ENCODE measurements at regions not wholly inside any gene's neighbourhood (a gene's known extent, or its start where the extent isn't known, plus 50 kb on each side); places are given as distances from the start of the nearest gene placed in this dataset.

DNA sequence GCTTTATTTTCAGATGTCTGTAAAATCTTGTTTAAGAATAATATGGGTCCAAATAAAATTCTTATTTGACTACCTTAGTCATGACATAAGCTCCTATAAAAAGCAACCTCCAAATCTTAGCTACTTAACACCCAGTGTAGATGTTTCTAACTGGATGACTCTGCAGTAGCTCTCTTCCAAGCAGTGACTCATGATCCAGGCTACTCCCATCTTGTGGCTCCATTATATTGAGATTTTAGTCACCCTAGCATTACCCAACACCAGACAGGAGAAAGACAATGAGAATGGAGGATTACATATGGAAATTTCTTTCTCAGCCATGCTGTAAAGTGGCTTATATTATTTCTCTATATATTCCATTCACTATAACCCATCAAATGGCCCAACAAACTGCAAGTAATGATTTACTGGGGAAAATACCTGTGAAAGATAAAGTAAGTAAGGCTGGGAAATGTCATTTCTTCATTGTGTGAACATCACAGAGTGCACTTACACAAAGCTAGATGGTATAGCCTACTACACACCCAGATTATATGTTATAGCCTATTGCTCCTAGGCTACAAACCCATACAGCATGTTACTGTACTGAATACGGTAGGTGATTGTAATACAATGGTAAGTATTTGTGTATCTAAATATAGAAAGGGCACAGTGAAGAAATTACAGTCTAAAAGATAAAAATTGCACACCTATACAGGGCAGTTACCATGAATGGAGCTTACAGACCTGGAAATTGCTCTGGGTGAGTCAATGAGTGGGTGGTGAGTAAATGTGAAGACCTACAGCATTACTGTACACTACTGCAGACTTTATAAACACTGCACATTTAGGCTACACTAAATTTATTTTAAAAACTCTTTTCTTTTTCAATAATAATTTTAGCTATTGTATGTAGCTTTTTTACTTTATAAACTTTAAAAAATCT is 163.2 kb downstream of the DYRK2 start:
- H3K27me3 Mint-ChIP-seq (ENCODE audit: low read depth, poor library complexity), result no peaks in the 10 kb centered on the region
- no peak overlapping the region for H3K4me3 Mint-ChIP-seq
- DNase-seq, result no peak

DNA sequence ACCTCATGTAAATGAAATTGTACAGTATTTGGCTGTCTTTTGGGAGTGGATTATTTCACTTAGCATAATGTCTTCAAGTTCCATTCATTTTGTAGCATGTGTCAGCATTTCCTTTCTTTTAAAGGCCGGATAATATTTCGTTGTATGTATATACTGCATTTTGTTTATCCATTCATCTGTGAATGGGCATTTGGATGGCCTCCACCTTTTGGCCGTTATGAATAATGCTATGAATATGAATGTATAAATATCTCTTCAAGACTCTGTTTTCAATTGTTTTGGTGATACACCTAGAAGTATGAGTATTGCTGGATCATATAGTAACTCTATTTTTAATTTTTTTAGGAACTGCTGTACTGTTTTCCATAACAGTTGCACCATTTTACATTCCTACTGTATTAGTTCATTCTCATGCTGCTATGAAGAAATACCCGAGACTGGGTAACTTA is 164.9 kb downstream of the DYRK2 start:
- no peak for TF ChIP-seq CTCF (IDR thresholded peaks at IDR 0.05)
- peaks cover 30% of the 10 kb centered on the region for H3K9me3 Mint-ChIP-seq
- H3K36me3 Mint-ChIP-seq (ENCODE audit: low read depth), result peaks cover 12% of the 10 kb centered on the region
- DNase-seq, result no peak
- H3K27me3 Mint-ChIP-seq (ENCODE audit: low read depth, poor library complexity), result peaks cover 4% of the 10 kb centered on the region
- no peaks in the 10 kb centered on the region for H3K4me1 Mint-ChIP-seq
- no peak overlapping the region for H3K4me3 Mint-ChIP-seq
- H3K27ac Mint-ChIP-seq, result no peak overlapping the region

More for the DNA sequence above, 163.2 kb downstream of the DYRK2 start:
- Mint-ChIP-seq H3K36me3 (ENCODE audit: low read depth) (peaks cover 7% of the 10 kb centered on the region), H3K9me3 (peaks cover 19% of the 10 kb centered on the region), H3K27ac (no peak overlapping the region), H3K4me1 (no peaks in the 10 kb centered on the region)
- no peak for TF ChIP-seq CTCF (IDR thresholded peaks at IDR 0.05)

GRCh38 chr12:67816269-67816668 is 167.7 kb downstream of the DYRK2 start:
- Mint-ChIP-seq H3K9me3 (peaks cover 30% of the 10 kb centered on the region), H3K4me1 (no peaks in the 10 kb centered on the region), H3K36me3 (ENCODE audit: low read depth) (peaks cover 12% of the 10 kb centered on the region), H3K27me3 (ENCODE audit: low read depth, poor library complexity) (peaks cover 4% of the 10 kb centered on the region), H3K27ac (no peak overlapping the region), H3K4me3 (no peak overlapping the region)
- no peak for TF ChIP-seq CTCF (IDR thresholded peaks at IDR 0.05)
- no peak for DNase-seq

DNA sequence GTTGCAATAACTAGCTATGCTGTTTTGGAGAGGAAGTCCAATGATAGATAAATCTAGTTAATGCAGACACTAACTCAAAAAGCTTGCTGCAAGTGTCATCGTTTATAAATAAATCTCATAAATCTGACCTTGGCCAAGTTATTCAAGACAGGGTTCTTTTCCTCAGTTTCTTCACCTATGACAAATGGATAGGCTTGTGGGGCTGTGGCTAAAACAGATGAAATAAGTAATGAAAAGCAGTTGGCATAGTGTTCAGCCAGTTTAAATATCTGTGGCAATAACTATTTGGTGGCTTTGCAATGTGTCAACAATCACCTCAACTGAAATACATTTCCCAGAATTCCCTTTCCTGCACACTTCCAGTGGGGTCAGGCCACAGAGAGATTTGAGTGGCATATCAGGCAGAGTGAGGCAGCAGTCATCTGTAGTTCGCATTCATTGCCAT is 169.9 kb downstream of the DYRK2 start:
- Mint-ChIP-seq H3K27me3 (ENCODE audit: low read depth, poor library complexity) (peaks cover 4% of the 10 kb centered on the region), H3K4me3 (no peak overlapping the region), H3K4me1 (peaks cover 4% of the 10 kb centered on the region), H3K36me3 (ENCODE audit: low read depth) (peaks cover 12% of the 10 kb centered on the region), H3K27ac (no peak overlapping the region), H3K9me3 (peaks cover 30% of the 10 kb centered on the region)
- DNase-seq, result no peak
- no peak for TF ChIP-seq CTCF (IDR thresholded peaks at IDR 0.05)

DNA sequence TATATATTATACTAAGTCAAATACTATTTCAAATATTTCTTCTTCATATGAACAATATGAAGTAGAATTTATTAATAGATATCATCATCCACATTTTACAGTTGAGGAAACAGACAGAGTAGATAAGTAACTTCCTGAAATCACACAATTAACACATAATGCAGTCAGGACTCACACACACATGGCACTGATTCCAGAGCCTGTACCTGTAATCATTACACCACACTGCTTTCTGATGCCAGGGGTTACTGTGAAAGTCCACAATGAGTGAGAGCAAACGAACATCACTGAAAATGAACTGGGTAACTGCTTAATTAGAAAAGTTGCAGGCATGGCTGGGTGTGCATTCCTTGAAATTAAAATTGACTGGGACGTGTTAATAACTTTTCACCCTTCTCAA is 169.3 kb upstream of the IFNG-AS1 start:
- Mint-ChIP-seq H3K27me3 (ENCODE audit: low read depth, poor library complexity) (peaks cover 4% of the 10 kb centered on the region), H3K36me3 (ENCODE audit: low read depth) (peaks cover 12% of the 10 kb centered on the region), H3K27ac (no peak overlapping the region), H3K4me1 (peaks cover 4% of the 10 kb centered on the region), H3K4me3 (no peak overlapping the region), H3K9me3 (peaks cover 29% of the 10 kb centered on the region)
- DNase-seq, result no peak
- no peak for TF ChIP-seq CTCF (IDR thresholded peaks at IDR 0.05)

Measured in nephron progenitor cell (in vitro differentiated cells).